ENCODE measurements at regions not wholly inside any gene's neighbourhood (a gene's known extent, or its start where the extent isn't known, plus 50 kb on each side); places are given as distances from the start of the nearest gene placed in this dataset.

DNA sequence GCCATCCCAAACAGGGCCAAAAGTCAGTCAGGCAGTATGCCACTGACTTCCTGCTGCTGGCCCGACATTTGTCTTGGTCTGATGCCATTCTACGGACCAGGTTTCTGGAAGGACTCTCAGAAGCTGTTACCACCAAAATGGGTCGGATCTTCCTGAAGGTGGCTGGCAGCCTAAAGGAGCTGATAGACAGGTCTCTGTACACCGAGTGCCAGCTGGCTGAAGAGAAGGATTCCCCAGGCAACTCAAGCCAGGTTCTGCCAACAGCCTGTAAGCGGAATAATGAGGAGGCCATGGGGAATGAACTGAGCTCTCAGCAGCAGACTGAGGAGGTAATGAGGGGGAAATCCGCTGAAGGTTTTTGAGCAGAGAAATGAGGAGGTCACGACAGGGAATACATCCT lies 95.7 kb downstream of the RTL9 start:
- TF ChIP-seq, protein P1, sequence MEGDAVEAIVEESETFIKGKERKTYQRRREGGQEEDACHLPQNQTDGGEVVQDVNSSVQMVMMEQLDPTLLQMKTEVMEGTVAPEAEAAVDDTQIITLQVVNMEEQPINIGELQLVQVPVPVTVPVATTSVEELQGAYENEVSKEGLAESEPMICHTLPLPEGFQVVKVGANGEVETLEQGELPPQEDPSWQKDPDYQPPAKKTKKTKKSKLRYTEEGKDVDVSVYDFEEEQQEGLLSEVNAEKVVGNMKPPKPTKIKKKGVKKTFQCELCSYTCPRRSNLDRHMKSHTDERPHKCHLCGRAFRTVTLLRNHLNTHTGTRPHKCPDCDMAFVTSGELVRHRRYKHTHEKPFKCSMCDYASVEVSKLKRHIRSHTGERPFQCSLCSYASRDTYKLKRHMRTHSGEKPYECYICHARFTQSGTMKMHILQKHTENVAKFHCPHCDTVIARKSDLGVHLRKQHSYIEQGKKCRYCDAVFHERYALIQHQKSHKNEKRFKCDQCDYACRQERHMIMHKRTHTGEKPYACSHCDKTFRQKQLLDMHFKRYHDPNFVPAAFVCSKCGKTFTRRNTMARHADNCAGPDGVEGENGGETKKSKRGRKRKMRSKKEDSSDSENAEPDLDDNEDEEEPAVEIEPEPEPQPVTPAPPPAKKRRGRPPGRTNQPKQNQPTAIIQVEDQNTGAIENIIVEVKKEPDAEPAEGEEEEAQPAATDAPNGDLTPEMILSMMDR (IDR thresholded peaks at IDR 0.05): no peak
- TF ChIP-seq TCF7L2 (IDR thresholded peaks at IDR 0.05; ENCODE audit: low read depth, low read length): no peak
- TF ChIP-seq, protein P2, sequence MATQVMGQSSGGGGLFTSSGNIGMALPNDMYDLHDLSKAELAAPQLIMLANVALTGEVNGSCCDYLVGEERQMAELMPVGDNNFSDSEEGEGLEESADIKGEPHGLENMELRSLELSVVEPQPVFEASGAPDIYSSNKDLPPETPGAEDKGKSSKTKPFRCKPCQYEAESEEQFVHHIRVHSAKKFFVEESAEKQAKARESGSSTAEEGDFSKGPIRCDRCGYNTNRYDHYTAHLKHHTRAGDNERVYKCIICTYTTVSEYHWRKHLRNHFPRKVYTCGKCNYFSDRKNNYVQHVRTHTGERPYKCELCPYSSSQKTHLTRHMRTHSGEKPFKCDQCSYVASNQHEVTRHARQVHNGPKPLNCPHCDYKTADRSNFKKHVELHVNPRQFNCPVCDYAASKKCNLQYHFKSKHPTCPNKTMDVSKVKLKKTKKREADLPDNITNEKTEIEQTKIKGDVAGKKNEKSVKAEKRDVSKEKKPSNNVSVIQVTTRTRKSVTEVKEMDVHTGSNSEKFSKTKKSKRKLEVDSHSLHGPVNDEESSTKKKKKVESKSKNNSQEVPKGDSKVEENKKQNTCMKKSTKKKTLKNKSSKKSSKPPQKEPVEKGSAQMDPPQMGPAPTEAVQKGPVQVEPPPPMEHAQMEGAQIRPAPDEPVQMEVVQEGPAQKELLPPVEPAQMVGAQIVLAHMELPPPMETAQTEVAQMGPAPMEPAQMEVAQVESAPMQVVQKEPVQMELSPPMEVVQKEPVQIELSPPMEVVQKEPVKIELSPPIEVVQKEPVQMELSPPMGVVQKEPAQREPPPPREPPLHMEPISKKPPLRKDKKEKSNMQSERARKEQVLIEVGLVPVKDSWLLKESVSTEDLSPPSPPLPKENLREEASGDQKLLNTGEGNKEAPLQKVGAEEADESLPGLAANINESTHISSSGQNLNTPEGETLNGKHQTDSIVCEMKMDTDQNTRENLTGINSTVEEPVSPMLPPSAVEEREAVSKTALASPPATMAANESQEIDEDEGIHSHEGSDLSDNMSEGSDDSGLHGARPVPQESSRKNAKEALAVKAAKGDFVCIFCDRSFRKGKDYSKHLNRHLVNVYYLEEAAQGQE (IDR thresholded peaks at IDR 0.05; ENCODE audit: insufficient read depth in 1 of 2, low read depth in 2 of 2, low read length in 1 of 2): no peak
- TF ChIP-seq SIN3A (IDR thresholded peaks at IDR 0.05; ENCODE audit: borderline replicate concordance, insufficient read depth, low read depth, low read length): no peak

Measured in Panc1 (cell line).